HG03060 (cell line): ENCODE measurements at regions not wholly inside any gene's neighbourhood (a gene's known extent, or its start where the extent isn't known, plus 50 kb on each side); places are given as distances from the start of the nearest gene placed in this dataset.
"Not testable (repeated sequence)": the region's sequence is repeated elsewhere in the genome, so short reads cannot be mapped to it uniquely, and the experiment has no call there.

ENCODE experiments used
- ATAC-seq: cut with Tn5 transposase; IDR thresholded peaks from one replicate; pipeline ENCODE4 v1.9.1; 2021; ENCODE audit warnings: low read depth, moderate number of reproducible peaks; ENCODE audit not compliant: unreplicated experiment

DNA sequence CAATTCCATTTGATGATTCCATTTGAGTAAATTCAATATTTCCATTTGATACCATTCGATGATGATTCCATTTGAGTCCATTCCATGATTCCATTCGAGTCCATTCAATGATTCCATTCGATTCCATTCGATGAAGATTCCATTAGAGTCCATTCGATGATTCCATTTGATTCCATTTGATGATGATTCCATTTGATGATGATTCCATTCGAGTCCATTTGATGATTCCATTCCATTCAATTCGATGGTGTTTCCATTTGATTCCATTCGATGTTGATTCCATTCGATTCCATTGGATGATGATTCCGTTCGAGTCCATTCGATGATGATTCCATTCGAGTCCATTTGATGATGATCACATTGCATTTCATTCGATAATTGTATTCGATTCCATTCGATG lies 1095.2 kb downstream of the RPIA start:
- ATAC-seq = not testable (repeated sequence)

- not testable (repeated sequence) for ATAC-seq
Measured at GRCh38 chr2:89795530-89795929, 1104.1 kb downstream of the RPIA start.

- ATAC-seq = no peak
Measured at GRCh38 chr2:89797320-89798038, 1106.0 kb downstream of the RPIA start.

- not testable (repeated sequence) for ATAC-seq
Measured at GRCh38 chr2:89801207-89801606, 1109.7 kb downstream of the RPIA start.

DNA sequence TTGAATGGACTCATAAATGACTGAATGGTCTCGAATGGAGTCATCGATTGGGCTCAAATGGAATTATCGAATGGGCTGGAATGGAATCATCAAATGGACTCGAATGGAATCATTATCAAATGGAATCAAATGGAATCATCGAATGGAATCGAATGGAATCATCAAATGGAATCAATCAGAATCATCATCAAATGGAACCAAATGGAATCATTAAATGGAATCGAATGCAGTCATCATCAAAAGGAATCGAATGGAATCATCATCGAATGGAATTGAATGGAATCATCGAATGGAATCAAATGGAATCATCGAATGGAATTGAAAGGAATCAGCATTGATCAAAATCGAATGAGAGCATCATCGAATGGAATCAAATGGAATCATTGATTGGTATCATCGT lies 1114.9 kb downstream of the RPIA start:
- ATAC-seq = not testable (repeated sequence)

DNA sequence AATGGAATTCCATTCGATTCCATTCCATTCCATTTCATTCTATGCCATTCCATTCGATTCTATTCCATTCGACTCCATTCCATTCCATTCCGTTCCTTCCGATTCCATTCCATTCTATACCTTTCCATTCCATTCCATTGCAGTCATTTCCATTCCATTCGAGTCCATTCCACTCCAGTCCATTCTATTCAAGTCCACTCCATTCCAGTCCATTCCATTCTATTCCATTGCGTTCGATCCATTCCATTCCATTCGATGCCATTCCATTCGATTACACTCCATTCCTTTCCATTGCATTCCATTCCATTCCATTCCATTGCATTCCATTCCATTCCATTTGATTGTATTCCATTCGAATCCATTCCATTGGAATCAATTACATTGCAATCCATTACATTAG lies 1119.8 kb downstream of the RPIA start:
- ATAC-seq = no peak

- ATAC-seq = not testable (repeated sequence)
Measured at GRCh38 chr2:89811910-89812309, 1120.4 kb downstream of the RPIA start.

DNA sequence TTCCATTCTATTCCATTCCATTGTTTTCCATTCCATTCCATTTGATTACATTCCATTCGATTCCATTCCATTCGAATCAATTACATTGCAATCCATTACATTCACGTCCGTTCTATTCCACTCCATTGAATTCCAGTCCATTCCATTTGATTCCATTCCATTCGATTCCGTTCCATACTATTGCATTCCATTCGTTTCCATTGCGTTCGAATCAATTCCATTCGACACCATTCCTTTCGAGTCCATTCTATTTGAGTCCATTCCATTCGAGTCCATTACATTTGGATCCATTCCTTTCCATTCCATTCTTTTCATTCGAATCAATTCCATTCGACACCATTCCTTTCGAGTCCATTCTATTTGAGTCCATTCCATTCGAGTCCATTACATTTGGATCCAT lies 1122.9 kb downstream of the RPIA start:
- ATAC-seq = not testable (repeated sequence)

GRCh38 chr2:89818873-89819272 lies 1127.4 kb downstream of the RPIA start:
- ATAC-seq = no peak

GRCh38 chr2:89819809-89820208 lies 1128.3 kb downstream of the RPIA start:
- no peak for ATAC-seq

- no peak for ATAC-seq
Measured at GRCh38 chr2:89820248-89820647, 1128.8 kb downstream of the RPIA start.

- ATAC-seq = no peak
Measured at GRCh38 chr2:89821455-89821945, 1130.0 kb downstream of the RPIA start.

GRCh38 chr2:89822342-89822741 lies 1130.9 kb downstream of the RPIA start:
- ATAC-seq = not testable (repeated sequence)

DNA sequence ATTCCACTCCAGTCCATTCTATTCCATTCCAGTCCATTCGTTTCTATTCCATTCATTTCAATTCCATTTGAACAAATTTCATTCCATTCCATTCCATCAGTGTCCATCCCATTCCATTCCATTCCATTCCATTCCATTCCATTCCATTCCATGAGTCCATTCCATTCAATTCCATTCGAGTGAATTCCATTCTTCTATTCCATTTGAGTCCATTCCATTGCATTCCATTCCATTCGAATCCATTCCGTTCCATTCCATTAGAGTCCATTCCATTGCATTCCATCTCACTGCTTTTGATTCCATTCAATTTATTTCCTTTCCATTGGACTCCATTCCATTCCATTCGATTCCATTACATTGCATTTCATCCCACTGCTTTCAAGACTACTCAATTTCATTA lies 1132.1 kb downstream of the RPIA start:
- no peak for ATAC-seq

DNA sequence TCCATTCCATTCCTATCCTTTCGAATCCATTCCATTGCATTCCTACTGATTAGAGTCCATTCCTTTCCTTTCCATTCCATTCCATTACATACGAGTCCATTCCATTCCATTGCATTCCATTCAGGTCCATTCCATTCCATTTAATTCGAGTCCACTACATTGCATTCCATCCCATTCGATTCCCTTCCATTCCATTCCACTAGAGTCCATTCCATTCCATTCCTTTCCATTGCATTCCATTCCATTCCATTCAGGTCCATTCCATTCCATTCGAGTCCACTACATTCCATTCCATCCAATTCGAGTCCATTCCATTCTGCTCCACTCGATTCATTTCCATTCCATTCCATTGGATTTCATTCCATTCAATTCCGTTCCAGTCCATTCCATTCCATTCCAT lies 1133.6 kb downstream of the RPIA start:
- no peak for ATAC-seq

DNA sequence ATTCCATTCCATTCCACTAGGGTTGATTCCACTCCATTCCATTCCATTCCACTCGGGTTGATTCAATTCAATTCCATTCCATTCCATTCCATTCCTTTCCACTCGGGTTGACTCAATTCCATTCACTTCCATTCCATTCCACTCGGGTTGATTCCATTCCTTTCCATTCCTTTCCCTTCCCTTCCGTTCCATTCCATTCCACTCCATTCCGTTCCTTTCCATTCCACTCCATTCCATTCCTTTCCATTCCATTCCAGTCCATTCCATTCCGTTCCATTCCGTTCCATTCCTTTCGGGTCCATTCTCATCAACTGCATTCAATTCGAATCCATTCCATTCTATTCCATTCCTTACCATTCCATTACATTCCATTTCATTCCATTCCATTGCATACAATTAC lies 1135.3 kb downstream of the RPIA start:
- not testable (repeated sequence) for ATAC-seq

GRCh38 chr2:89827829-89828228 lies 1136.4 kb downstream of the RPIA start:
- not testable (repeated sequence) for ATAC-seq

DNA sequence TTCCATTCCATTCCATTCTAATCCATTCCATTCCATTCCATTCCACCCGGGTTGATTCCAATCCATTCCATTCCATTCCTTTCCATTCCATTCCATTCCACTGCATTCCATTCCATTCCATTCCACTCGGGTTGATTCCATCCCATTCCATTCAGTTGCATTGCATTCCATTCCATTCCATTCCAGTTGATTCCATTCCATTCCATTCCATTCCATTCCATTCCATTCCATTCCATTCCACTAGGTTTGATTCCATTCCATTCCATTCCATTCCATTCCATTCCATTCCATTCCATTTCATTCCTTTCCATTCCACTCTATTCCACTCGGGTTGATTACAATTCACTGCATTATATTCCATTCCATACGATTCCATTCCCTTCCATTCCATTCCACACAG lies 1136.9 kb downstream of the RPIA start:
- not testable (repeated sequence) for ATAC-seq

GRCh38 chr2:89828961-89829631 lies 1137.6 kb downstream of the RPIA start:
- ATAC-seq = not testable (repeated sequence)

DNA sequence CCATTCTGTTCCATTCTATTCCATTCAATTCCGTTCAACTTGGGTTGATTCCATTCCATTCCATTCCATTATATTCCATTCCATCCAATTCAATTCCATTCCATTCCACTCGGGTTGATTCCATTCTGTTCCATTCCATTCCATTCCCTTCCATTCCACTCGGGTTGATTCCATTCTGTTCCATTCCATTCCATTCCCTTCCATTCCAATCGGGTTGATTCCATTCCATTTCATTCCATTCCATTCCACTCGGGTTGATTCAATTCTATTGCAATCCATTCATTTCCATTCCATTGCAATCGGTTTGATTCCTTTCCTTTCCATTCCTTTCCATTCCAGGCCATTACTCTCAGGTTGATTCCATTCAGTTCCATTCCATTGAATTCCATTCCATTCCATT lies 1138.4 kb downstream of the RPIA start:
- ATAC-seq = no peak

DNA sequence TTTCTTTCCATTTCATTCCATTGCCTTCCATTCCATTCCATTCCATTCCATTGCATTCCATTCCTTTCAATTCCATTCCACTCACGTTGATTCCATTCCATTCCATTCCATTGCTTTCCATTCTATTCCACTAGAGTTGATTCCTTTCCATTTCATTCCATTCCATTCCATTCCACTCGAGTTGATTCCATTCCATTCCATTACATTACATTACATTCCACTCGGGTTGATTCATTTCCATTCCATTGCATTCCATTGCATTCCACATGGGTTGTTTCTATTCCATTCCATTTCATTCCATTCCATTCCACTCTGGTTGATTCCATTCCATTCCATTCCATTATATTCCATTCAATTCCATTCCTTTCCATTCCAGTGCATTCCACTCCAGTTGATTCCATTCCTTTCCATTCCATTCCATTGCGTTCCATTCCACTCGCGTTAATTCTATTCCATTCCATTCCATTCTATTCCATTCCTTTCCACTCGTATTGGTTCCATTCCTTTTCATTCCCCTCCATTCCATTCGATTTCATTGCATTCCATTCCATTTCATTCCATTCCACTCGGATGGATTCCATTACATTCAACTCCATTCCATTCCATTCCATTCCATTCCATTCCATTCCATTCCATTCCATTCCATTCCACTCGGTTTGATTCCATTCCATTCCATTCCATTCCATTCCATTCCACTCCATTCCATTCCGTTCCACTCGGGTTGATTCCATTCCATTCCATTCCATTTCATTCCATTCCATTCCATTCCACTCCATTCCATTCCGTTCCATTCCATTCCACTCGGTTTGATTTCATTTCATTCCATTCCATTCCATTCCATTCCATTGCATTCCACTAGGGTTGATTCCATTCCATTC lies 1139.1 kb downstream of the RPIA start:
- ATAC-seq = peak; percentile 29
